ENCODE measurements at regions not wholly inside any gene's neighbourhood (a gene's known extent, or its start where the extent isn't known, plus 50 kb on each side); places are given as distances from the start of the nearest gene placed in this dataset.

GRCh38 chr9:121569266-121569648, 69.6 kb upstream of the GGTA1 start:
- no peak for DNase-seq (ENCODE audit: low spot score)

- no peak for DNase-seq (ENCODE audit: low spot score)
Observed at GRCh38 chr9:121572581-121572980, 72.9 kb upstream of the GGTA1 start.

- DNase-seq (ENCODE audit: low spot score): no peak
Observed at GRCh38 chr9:121573717-121574485, 74.3 kb upstream of the GGTA1 start.

GRCh38 chr9:121574774-121575519, 75.3 kb upstream of the GGTA1 start:
- no peak for DNase-seq (ENCODE audit: low spot score)

GRCh38 chr9:121576281-121577075, 75.0 kb upstream of the DAB2IP start:
- DNase-seq (ENCODE audit: low spot score): no peak

- DNase-seq (ENCODE audit: low spot score): no peak
Observed at GRCh38 chr9:121577166-121577565, 74.3 kb upstream of the DAB2IP start.

- no peak for DNase-seq (ENCODE audit: low spot score)
Observed at GRCh38 chr9:121577572-121577971, 73.9 kb upstream of the DAB2IP start.

- DNase-seq (ENCODE audit: low spot score): no peak
Observed at GRCh38 chr9:121581786-121582600, 69.4 kb upstream of the DAB2IP start.

GRCh38 chr9:121582641-121583040, 68.8 kb upstream of the DAB2IP start:
- DNase-seq (ENCODE audit: low spot score): no peak

- DNase-seq (ENCODE audit: low spot score): no peak
Observed at GRCh38 chr9:121584421-121584820, 67.0 kb upstream of the DAB2IP start.

- no peak for DNase-seq (ENCODE audit: low spot score)
Observed at GRCh38 chr9:121587863-121588262, 63.6 kb upstream of the DAB2IP start.

- DNase-seq (ENCODE audit: low spot score): no peak
Observed at GRCh38 chr9:121589986-121590385, 61.4 kb upstream of the DAB2IP start.

GRCh38 chr9:121592265-121592664, 59.2 kb upstream of the DAB2IP start:
- DNase-seq (ENCODE audit: low spot score): no peak

- DNase-seq (ENCODE audit: low spot score): no peak
Observed at GRCh38 chr9:121593066-121593465, 58.4 kb upstream of the DAB2IP start.

- no peak for DNase-seq (ENCODE audit: low spot score)
Observed at GRCh38 chr9:121596515-121596914, 54.9 kb upstream of the DAB2IP start.

GRCh38 chr9:121597698-121598166, 53.7 kb upstream of the DAB2IP start:
- no peak for DNase-seq (ENCODE audit: low spot score)

GRCh38 chr9:121598167-121598964, 53.1 kb upstream of the DAB2IP start:
- no peak for DNase-seq (ENCODE audit: low spot score)

- no peak for DNase-seq (ENCODE audit: low spot score)
Observed at GRCh38 chr9:121598965-121599871, 52.2 kb upstream of the DAB2IP start.

GRCh38 chr9:121599872-121600585, 51.4 kb upstream of the DAB2IP start:
- no peak for DNase-seq (ENCODE audit: low spot score)
